DMS114 treated with DMSO at 0.1 percent for 48 hours (cell line): ENCODE measurements at regions not wholly inside any gene's neighbourhood (a gene's known extent, or its start where the extent isn't known, plus 50 kb on each side); places are given as distances from the start of the nearest gene placed in this dataset.

Experiments used
- DNase-seq: peaks from one replicate; lab custom pipeline; 2025; ENCODE audit not compliant: unreplicated experiment; lab: John Stamatoyannopoulos, UW

GRCh38 chr9:27747450-27747849, 174.2 kb upstream of the C9orf72 start:
- no peak for DNase-seq

- DNase-seq, result no peak
Observed at GRCh38 chr9:27749838-27750237, 176.6 kb upstream of the C9orf72 start.

GRCh38 chr9:27750566-27750965, 177.3 kb upstream of the C9orf72 start:
- no peak for DNase-seq

- no peak for DNase-seq
Observed at GRCh38 chr9:27752069-27752468, 178.8 kb upstream of the C9orf72 start.

GRCh38 chr9:27755846-27756245, 182.6 kb upstream of the C9orf72 start:
- no peak for DNase-seq

GRCh38 chr9:27756418-27756817, 183.1 kb upstream of the C9orf72 start:
- no peak for DNase-seq

- DNase-seq, result no peak
Observed at GRCh38 chr9:27763831-27764230, 190.6 kb upstream of the C9orf72 start.

GRCh38 chr9:27765266-27766072, 192.2 kb upstream of the C9orf72 start:
- no peak for DNase-seq

- DNase-seq, result no peak
Observed at GRCh38 chr9:27766073-27766835, 193.0 kb upstream of the C9orf72 start.

GRCh38 chr9:27768781-27769180, 195.5 kb upstream of the C9orf72 start:
- DNase-seq, result no peak

GRCh38 chr9:27770541-27770940, 197.3 kb upstream of the C9orf72 start:
- DNase-seq, result no peak

GRCh38 chr9:27771803-27772545, 198.7 kb upstream of the C9orf72 start:
- no peak for DNase-seq

- no peak for DNase-seq
Observed at GRCh38 chr9:27784847-27785713, 211.8 kb upstream of the C9orf72 start.

- DNase-seq, result no peak
Observed at GRCh38 chr9:27785714-27786100, 212.4 kb upstream of the C9orf72 start.

- DNase-seq, result no peak
Observed at GRCh38 chr9:27787891-27788290, 214.6 kb upstream of the C9orf72 start.

- no peak for DNase-seq
Observed at GRCh38 chr9:27791311-27791710, 218.0 kb upstream of the C9orf72 start.

GRCh38 chr9:27792971-27793689, 219.8 kb upstream of the C9orf72 start:
- no peak for DNase-seq

GRCh38 chr9:27799326-27799725, 226.0 kb upstream of the C9orf72 start:
- DNase-seq, result no peak

- no peak for DNase-seq
Observed at GRCh38 chr9:27800159-27800558, 226.9 kb upstream of the C9orf72 start.
